ENCODE measurements at regions not wholly inside any gene's neighbourhood (a gene's known extent, or its start where the extent isn't known, plus 50 kb on each side); places are given as distances from the start of the nearest gene placed in this dataset.

- no peak for DNase-seq (ENCODE audit: low read depth in 2 of 2)
These were observed 96.9 kb upstream of the TBX3 start for GRCh38 chr12:114780746-114781399.

DNA sequence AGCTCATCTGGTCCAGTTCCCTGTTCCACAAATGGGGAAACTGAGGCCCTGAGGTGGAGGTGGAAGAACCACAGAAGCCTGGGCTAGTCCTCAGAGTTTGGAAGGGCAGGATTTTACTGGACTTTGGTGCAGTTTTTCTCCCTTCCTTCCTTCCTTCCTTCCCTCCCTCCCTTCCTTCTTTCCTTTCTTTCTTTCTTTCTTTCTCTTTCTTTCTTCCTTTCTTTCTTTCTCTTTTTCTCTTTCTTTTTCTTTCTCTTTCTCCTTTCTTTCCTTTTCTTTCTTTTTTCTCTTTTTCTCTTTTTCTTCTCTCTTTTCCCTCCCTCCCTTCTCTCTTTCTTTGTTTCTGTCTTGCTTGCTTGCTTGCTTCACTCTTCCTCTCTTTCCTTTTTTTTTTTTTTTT is 95.7 kb upstream of the TBX3 start:
- no peak for DNase-seq (ENCODE audit: low read depth in 2 of 2)

DNA sequence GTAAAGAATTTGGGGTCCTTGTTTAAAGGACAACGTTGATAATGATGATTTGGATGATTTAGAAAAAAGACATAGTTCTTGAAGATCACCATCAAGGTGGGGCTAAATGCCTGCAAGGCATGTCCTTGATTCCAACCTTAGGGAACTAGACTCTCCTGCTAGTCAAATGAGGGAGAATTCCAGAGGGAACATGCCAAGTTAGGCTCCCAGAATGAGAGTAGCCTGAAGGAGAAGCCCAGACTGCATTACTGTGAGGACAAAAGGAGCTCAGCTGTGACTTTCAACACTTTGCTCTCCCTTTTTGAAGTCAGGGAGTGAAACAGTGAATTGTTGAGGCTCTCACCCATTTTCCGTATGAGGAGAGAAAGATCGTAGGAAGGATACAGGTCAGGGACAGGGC is 95.2 kb upstream of the TBX3 start:
- no peak for DNase-seq (ENCODE audit: low read depth in 2 of 2)

DNA sequence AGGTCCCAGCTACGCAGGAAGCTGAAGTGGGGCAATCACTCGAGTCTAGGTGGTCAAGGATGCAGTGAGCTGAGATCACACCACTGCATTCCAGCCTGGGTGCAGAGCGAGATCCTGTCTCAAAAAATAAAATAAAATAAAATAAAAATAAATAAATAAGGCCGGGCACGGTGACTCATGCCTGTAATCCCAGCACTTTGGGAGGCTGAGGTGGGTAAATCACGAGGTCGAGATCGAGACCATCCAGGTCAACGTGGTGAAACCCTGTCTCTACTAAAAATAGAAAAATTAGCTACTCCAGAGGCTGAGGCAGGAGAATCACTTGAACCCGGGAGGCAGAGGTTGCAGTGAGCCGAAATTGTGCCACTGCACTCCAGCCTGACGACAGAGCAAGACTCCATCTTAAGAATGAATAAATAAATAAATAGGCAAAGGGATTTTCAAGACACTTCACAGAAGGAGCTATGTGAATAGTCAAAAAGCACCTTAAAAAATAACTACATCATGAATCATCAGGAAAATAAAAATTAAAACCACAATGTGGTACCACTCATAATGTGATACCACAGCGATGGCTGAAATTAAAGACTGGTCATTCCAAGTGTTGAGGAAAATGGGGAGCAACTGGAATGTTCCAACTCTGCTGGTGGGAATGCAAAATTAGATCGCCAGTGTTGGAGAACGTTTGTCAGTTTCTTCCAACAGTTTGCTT is 92.9 kb upstream of the TBX3 start:
- DNase-seq (ENCODE audit: low read depth in 2 of 2): no peak

GRCh38 chr12:114774699-114775098 is 90.7 kb upstream of the TBX3 start:
- DNase-seq (ENCODE audit: low read depth in 2 of 2): no peak

DNA sequence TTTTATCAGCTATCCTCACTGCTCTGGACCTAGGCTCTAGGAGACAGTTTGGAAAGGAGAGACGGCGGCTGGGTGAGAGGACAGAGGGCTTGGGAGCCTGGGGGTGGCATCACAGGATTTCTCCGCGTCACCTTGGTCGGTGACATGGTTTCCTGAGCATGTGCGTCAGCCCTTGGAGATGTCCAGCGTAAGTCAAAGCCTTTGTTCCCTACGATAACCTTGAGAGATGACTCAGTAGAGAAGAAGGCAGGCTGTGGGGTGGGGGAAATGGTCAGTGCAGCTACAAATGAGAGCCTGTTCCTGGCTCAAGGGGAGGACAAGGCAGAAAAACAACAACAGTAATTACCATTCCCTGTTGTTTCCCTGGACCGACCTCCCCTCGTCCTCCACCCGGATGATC is 90.2 kb upstream of the TBX3 start:
- no peak for DNase-seq (ENCODE audit: low read depth in 2 of 2)

GRCh38 chr12:114770323-114770722 is 86.3 kb upstream of the TBX3 start:
- DNase-seq (ENCODE audit: low read depth in 2 of 2): no peak

GRCh38 chr12:114769634-114770033 is 85.7 kb upstream of the TBX3 start:
- DNase-seq (ENCODE audit: low read depth in 2 of 2): no peak

- no peak for DNase-seq (ENCODE audit: low read depth in 2 of 2)
These were observed 84.1 kb upstream of the TBX3 start for GRCh38 chr12:114767906-114768722.

GRCh38 chr12:114767084-114767760 is 83.2 kb upstream of the TBX3 start:
- no peak for DNase-seq (ENCODE audit: low read depth in 2 of 2)

DNA sequence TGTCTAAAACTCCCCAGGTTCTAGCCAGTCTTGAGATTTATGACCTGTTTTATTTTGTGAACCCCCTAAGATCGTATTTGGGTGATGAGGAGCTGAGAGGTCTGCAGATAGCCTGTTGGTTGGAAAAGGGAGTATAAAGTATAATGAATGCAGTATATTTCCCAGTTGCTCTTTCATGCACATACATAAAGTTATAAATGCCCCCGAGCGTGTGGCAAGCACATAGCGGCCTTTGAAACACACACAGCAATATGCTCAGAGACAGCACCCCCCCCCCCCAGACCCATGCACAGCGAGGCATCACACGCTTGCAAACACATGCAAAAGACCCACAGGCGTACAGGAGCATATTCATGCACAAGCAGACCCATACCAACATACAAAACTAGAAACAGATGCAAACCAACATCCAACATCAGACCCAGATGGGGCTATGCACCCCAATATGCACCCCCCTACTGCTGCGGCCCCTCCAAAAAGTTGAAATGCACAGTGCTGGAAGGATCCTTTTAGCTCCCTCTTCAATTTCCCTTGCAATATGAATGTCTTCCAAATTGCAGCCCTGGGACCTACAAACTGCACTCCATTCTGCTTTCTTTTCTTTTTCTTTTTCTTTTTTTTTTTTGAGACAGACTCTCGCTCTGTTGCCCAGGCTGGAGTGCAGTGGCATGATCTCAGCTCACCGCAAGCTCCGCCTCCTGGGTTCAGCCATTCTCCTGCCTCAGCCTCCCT is 82.2 kb upstream of the TBX3 start:
- DNase-seq (ENCODE audit: low read depth in 2 of 2): no peak

- no peak for DNase-seq (ENCODE audit: low read depth in 2 of 2)
These were observed 80.5 kb upstream of the TBX3 start for GRCh38 chr12:114764510-114764909.

GRCh38 chr12:114762490-114763110 is 78.6 kb upstream of the TBX3 start:
- no peak for DNase-seq (ENCODE audit: low read depth in 2 of 2)

DNA sequence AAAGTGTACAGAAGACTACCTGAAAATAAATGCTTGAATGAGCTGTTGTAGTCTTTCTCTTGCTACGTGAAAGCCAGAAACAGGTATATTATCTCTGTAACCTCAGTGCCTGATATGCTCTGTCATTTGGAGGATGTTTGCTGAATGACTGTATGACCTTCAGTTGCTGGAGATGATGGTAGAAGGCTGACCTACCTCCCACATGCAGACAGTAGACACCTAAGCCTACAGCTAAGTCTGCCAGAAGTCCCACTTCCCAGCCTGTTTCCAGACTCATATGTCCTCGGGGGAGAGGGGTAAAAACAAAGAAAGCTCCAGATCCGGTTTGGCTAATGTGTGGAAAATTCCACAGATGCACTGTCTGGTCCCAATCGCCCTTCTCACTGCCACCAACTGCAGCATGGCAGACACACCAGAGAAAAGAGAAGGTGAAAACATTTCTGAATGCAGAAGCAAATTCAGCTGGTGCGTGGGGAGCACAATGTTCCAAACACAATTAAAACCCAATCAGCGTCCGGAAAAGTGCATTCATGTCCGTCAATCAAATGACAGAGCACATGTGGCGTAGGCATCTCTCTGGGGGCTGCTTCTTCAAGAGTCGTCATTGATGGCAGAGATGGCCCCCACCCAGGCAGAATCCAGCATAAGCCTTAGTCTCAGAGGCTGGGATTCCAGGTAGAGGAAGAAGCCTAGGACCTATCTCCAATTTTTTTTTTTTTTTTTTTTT is 76.3 kb upstream of the TBX3 start:
- DNase-seq (ENCODE audit: low read depth in 2 of 2): no peak

DNA sequence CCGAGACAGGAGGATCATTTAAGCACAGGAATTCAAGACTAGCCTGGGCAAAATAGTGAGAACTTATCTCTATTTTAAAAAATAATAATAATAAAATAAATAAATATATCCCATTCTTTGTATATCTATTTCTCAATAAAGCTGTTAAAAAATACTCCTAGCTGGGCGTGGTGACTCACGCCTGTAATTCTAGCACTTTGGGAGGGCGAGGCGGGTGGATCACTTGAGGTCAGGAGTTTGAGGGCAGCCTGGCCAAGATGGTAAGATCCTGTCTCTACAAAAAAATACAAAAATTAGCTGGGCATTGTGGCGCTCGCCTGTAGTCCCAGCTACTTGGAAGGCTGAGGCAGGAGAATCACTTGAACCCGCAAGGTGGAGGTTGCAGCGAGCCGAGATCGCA is 75.7 kb upstream of the TBX3 start:
- no peak for DNase-seq (ENCODE audit: low read depth in 2 of 2)

DNA sequence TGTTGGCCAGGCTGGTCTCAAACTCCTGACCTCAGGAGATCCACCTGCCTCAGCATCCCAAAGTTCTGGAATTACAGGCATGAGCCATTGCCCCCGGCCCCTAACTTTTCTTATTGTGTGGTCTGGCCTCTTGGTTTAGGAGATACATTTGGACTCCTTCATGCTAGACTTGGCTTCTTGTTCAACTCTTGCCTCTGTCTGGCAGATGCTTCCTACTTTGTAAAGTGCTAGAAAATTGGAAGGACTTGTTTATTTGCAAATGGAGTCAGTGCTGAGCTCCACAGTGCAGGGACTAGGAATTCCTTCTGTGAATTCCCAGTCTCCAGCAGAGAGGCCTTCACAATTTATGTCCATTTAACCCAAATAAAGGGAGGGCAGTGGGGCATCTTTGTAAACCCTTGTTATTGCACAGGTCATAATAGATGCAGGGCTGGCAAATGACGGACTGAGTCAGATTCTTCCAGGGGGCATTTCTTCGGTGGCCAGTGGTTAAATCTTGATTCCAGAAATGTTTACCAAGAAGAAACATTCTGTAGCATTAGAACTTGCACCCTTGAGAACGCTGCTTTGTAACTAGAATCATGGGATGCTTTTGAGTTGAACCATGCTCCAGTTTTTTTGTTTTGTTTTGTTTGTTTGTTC is 73.8 kb upstream of the TBX3 start:
- no peak for DNase-seq (ENCODE audit: low read depth in 2 of 2)

DNA sequence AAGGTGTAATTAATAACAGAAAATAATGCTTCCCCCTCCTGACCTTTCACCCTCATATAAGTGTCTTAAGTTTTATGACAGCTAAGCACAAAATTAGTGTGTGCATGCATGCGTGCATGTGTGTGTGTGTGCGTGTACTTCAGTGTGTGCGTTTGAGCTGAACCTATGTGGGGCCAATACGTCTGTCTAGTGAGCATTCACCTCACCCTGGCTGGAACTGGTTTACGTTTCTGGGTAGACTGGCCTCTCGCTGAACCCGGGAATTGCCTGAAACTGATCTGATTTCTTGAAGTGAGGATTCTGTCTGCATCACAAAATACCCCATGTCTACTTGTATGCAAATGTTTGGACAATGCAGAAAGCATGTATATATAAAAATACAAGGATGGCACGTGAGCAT is 68.2 kb upstream of the TBX3 start:
- DNase-seq (ENCODE audit: low read depth in 2 of 2): no peak

DNA sequence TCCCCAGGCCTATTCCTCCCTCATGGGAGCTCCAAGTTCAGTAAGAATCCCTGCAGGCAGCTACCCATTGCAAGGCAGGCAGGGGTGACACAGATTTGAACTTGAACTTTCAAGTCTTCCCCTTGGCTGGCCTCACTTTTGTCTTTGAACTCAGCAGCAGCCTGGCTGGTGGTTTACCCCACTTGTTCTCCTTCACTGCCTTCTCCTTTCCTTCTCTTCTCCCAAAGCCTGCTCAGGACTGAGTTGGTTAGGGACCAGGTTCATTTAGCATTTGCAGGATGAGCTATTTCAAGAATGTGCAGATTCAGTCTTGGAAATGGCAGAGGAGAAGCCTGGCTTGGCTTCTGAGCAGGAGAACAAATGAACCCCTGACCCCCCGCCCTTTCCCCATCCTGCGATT is 67.7 kb upstream of the TBX3 start:
- DNase-seq (ENCODE audit: low read depth in 2 of 2): no peak

GRCh38 chr12:114750917-114751316 is 66.9 kb upstream of the TBX3 start:
- no peak for DNase-seq (ENCODE audit: low read depth in 2 of 2)

DNA sequence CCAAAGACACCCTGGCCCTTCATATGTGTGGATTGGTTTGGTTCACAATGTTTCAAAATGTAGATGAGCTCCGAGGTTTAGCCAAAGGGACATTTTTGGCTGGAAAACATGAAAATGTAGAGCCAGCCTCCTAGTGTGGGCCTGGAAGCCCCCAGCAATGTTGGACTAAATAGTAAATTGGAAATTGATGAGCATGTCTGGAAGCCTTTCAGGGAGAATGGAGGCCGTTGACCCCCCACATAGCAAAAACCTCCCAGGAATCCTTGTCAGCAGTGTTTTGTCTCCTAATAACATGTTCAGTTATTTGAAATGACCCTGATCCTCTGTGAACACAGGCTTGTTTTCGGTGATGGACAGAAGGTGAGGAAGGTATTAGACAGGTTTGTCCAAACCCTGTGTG is 65.1 kb upstream of the TBX3 start:
- DNase-seq (ENCODE audit: low read depth in 2 of 2): no peak
